Neural cell (in vitro differentiated cells): ENCODE measurements at regions not wholly inside any gene's neighbourhood (a gene's known extent, or its start where the extent isn't known, plus 50 kb on each side); places are given as distances from the start of the nearest gene placed in this dataset.

Experiments used
- H2AFZ ChIP-seq: fragments of 200-600, 300-800 bp; sonication (generic), shearing (Covaris generic); 2 replicates; pipeline ENCODE4 v1.6.0; 2014; ENCODE audit warnings: low read depth, mild to moderate bottlenecking, antibody characterized with exemption, low read length, moderate library complexity
- H3F3A ChIP-seq: fragments of 200-600 bp; shearing (Covaris generic); 2 replicates; pipeline ENCODE4 v1.6.1; 2016; ENCODE audit warnings: mild to moderate bottlenecking, moderate library complexity, mixed read lengths, antibody characterized with exemption, low read length; ENCODE audit not compliant: insufficient read depth, poor library complexity, severe bottlenecking
- H3K27ac ChIP-seq: fragments of 200-600, 300-800 bp; sonication (generic), shearing (Covaris generic); 2 replicates; pipeline ENCODE4 v1.5.1; 2014; ENCODE audit warnings: mild to moderate bottlenecking, low read length, moderate library complexity
- H3K27me3 ChIP-seq: fragments of 300-800, 200-600 bp; sonication (generic), shearing (Covaris generic); 2 replicates; pipeline ENCODE4 v1.6.0; 2014; ENCODE audit warnings: mild to moderate bottlenecking, low read depth, low read length, moderate library complexity; ENCODE audit not compliant: insufficient read depth
- H3K36me3 ChIP-seq: fragments of 300-800, 200-600 bp; sonication (generic), shearing (Covaris generic); 2 replicates; pipeline ENCODE4 v1.5.1; 2014; ENCODE audit warnings: mild to moderate bottlenecking, antibody characterized with exemption, low read length, moderate library complexity; ENCODE audit not compliant: insufficient read depth
- H3K4me2 ChIP-seq: fragments of 300-800, 200-600 bp; sonication (generic), shearing (Covaris generic); 2 replicates; pipeline ENCODE4 v1.6.0; 2014; ENCODE audit warnings: mild to moderate bottlenecking, low read length
- H3K4me3 ChIP-seq: fragments of 300-800, 200-600 bp; sonication (generic), shearing (Covaris generic); 2 replicates; pipeline ENCODE4 v1.5.1; 2014; ENCODE audit warnings: mild to moderate bottlenecking, low read length, moderate library complexity
- H3K79me2 ChIP-seq: fragments of 200-600 bp; shearing (Covaris generic); replicated peaks from 2 replicates; pipeline ENCODE4 v1.6.0; 2014; ENCODE audit warnings: mild to moderate bottlenecking, low read length, moderate library complexity; ENCODE audit not compliant: insufficient read depth
- H3K9ac ChIP-seq: fragments of 300-800, 200-600 bp; sonication (generic), shearing (Covaris generic); 2 replicates; pipeline ENCODE4 v1.6.1; 2016; ENCODE audit warnings: mild to moderate bottlenecking, low read length, mixed read lengths
- H3K9me2 ChIP-seq: fragments of 200-600 bp; shearing (Covaris generic); 2 replicates; pipeline ENCODE4 v1.6.1; 2016; ENCODE audit warnings: mild to moderate bottlenecking, low read length, mixed read lengths; ENCODE audit not compliant: insufficient read depth
- H3K9me3 ChIP-seq: fragments of 200-600, 300-800 bp; sonication (generic), shearing (Covaris generic); 2 replicates; pipeline ENCODE4 v1.6.1; 2016; ENCODE audit warnings: mild to moderate bottlenecking, mixed run types, low read length, moderate library complexity, mixed read lengths
- H4K20me1 ChIP-seq: fragments of 200-600 bp; shearing (Covaris generic); 2 replicates; pipeline ENCODE4 v1.6.1; 2016; ENCODE audit warnings: mild to moderate bottlenecking, mixed run types; ENCODE audit not compliant: insufficient read depth
- EP300 ChIP-seq: fragments of 450-650 bp; conservative IDR thresholded peaks from 2 replicates; pipeline ENCODE4 v1.6.1; 2014; ENCODE audit warnings: antibody characterized with exemption, mild to moderate bottlenecking, moderate library complexity; ENCODE audit not compliant: poor library complexity, severe bottlenecking
- EZH2 ChIP-seq: fragments of 200-600, 300-800 bp; shearing (Covaris generic), sonication (generic); IDR thresholded peaks from 2 replicates; pipeline ENCODE4 v1.6.1; 2014; ENCODE audit warnings: antibody characterized with exemption, low read length, borderline replicate concordance, mild to moderate bottlenecking; ENCODE audit not compliant: insufficient read depth, poor library complexity, severe bottlenecking
- MXI1 ChIP-seq: fragments of 450-650 bp; conservative IDR thresholded peaks from 2 replicates; pipeline ENCODE4 v1.6.1; 2014; ENCODE audit warnings: antibody characterized with exemption, mild to moderate bottlenecking; ENCODE audit not compliant: poor library complexity, severe bottlenecking
- POLR2AphosphoS5 ChIP-seq: IDR thresholded peaks from 2 replicates; pipeline ENCODE4 v1.6.1; 2012
- RAD21 ChIP-seq: fragments of 450-650 bp; conservative IDR thresholded peaks from 2 replicates; pipeline ENCODE4 v1.6.1; 2014; ENCODE audit warnings: antibody characterized with exemption, mild to moderate bottlenecking, moderate library complexity
- SMC3 ChIP-seq: fragments of 450-650 bp; conservative IDR thresholded peaks from 2 replicates; pipeline ENCODE4 v1.6.1; 2014; ENCODE audit warnings: antibody characterized with exemption, mild to moderate bottlenecking, moderate library complexity; ENCODE audit not compliant: poor library complexity
- TAF1 ChIP-seq: IDR thresholded peaks from 2 replicates; pipeline ENCODE4 v1.6.1; 2012; ENCODE audit warnings: low read depth
- TF ChIP-seq, protein P1 (sequence below): fragments of 450-650 bp; IDR thresholded peaks from 2 replicates; pipeline ENCODE4 v1.5.1; 2014; ENCODE audit warnings: antibody characterized with exemption, mild to moderate bottlenecking, moderate library complexity; ENCODE audit not compliant: poor library complexity, severe bottlenecking
- TF ChIP-seq, protein P2 (sequence below): IDR thresholded peaks from 2 replicates; pipeline ENCODE4 v1.6.1; 2012; ENCODE audit warnings: borderline replicate concordance

DNA sequence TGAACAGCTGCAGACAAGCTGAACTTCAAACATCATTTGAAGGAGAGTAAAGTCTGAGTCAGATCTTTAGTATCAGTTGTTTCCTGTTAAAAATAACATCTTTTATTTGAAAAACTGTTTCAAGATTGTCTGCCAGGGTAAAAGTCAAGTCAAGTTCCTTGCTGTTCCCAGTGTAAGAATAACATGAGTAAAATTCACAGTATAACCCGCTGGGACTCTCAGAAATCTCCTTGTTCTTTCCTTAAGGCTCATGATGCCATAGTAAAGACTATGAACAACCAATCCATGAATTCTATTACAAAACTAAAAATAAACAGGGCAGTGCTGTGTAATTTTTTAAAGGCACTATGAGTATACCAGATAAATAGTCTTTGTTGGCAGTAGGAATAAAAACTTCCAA is 112.9 kb downstream of the IRS2 start:
- Histone ChIP-seq H3K27me3 (no peaks in the 10 kb centered on the region), H3K79me2 (no peaks in the 10 kb centered on the region), H3F3A (no peaks in the 10 kb centered on the region), H3K4me3 (no peak overlapping the region), H3K9ac (no peak overlapping the region), H3K4me2 (no peak overlapping the region), H3K9me3 (no peaks in the 10 kb centered on the region), H4K20me1 (no peaks in the 10 kb centered on the region), H3K36me3 (no peaks in the 10 kb centered on the region), H2AFZ (no peak overlapping the region), H3K27ac (no peak overlapping the region), H3K9me2 (no peaks in the 10 kb centered on the region)
- TF ChIP-seq EZH2: no peak

DNA sequence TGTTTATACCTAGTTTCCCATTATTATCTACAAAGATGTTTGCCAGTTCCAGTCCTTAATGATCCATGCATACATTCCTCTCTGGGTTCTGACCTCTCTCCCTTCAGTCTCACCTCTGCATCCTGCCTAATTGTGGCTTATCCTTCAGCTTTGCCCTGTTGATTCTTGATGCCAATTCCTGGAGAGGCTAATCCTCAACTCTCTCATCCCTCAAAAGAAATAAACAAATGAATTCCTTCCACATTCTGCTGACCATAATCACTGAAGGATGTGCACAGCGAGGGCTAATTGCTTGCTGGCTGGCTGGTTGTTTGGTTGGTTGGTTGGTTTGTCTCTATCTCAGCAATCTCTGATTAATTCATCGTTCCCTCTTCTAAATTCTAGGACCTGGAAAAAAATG is 113.8 kb downstream of the IRS2 start:
- H3K36me3 ChIP-seq: no peaks in the 10 kb centered on the region
- no peak overlapping the region for H3K4me2 ChIP-seq
- no peaks in the 10 kb centered on the region for H3K27me3 ChIP-seq
- no peaks in the 10 kb centered on the region for H4K20me1 ChIP-seq
- H3K9me2 ChIP-seq: no peaks in the 10 kb centered on the region
- no peak overlapping the region for H3K27ac ChIP-seq
- H3K79me2 ChIP-seq: no peaks in the 10 kb centered on the region
- no peaks in the 10 kb centered on the region for H3F3A ChIP-seq
- no peaks in the 10 kb centered on the region for H3K9me3 ChIP-seq
- TF ChIP-seq EZH2: no peak
- no peak for TF ChIP-seq SMC3
- TF ChIP-seq TAF1: no peak
- TF ChIP-seq RAD21: no peak
- TF ChIP-seq, protein P1, sequence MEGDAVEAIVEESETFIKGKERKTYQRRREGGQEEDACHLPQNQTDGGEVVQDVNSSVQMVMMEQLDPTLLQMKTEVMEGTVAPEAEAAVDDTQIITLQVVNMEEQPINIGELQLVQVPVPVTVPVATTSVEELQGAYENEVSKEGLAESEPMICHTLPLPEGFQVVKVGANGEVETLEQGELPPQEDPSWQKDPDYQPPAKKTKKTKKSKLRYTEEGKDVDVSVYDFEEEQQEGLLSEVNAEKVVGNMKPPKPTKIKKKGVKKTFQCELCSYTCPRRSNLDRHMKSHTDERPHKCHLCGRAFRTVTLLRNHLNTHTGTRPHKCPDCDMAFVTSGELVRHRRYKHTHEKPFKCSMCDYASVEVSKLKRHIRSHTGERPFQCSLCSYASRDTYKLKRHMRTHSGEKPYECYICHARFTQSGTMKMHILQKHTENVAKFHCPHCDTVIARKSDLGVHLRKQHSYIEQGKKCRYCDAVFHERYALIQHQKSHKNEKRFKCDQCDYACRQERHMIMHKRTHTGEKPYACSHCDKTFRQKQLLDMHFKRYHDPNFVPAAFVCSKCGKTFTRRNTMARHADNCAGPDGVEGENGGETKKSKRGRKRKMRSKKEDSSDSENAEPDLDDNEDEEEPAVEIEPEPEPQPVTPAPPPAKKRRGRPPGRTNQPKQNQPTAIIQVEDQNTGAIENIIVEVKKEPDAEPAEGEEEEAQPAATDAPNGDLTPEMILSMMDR: no peak
- TF ChIP-seq, protein P2, sequence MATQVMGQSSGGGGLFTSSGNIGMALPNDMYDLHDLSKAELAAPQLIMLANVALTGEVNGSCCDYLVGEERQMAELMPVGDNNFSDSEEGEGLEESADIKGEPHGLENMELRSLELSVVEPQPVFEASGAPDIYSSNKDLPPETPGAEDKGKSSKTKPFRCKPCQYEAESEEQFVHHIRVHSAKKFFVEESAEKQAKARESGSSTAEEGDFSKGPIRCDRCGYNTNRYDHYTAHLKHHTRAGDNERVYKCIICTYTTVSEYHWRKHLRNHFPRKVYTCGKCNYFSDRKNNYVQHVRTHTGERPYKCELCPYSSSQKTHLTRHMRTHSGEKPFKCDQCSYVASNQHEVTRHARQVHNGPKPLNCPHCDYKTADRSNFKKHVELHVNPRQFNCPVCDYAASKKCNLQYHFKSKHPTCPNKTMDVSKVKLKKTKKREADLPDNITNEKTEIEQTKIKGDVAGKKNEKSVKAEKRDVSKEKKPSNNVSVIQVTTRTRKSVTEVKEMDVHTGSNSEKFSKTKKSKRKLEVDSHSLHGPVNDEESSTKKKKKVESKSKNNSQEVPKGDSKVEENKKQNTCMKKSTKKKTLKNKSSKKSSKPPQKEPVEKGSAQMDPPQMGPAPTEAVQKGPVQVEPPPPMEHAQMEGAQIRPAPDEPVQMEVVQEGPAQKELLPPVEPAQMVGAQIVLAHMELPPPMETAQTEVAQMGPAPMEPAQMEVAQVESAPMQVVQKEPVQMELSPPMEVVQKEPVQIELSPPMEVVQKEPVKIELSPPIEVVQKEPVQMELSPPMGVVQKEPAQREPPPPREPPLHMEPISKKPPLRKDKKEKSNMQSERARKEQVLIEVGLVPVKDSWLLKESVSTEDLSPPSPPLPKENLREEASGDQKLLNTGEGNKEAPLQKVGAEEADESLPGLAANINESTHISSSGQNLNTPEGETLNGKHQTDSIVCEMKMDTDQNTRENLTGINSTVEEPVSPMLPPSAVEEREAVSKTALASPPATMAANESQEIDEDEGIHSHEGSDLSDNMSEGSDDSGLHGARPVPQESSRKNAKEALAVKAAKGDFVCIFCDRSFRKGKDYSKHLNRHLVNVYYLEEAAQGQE: no peak
- TF ChIP-seq MXI1: no peak
- no peak for TF ChIP-seq POLR2AphosphoS5
- TF ChIP-seq EP300: no peak
- no peak overlapping the region for H3K4me3 ChIP-seq
- no peak overlapping the region for H3K9ac ChIP-seq
- H2AFZ ChIP-seq: no peak overlapping the region

DNA sequence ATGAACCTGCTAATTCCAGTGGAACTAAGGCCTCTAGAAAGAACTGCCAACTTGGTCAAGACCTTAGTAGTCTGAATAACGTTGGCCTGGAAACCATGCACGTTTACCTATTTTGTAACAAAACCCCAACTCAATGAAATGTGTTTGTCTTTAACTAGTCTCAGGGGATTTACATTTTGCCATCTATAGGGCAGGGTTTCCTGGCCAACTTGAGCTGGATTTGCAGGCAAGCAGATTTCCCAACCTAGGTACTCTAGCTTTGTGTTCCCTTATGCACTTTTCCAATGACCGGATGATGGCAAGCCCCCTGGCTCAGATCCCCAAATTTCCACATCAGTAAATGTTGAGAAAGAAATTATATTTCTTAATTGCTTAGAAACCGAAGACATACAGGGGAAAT is 114.5 kb downstream of the IRS2 start:
- Histone ChIP-seq H3K9me2 (no peaks in the 10 kb centered on the region), H3K27me3 (no peaks in the 10 kb centered on the region), H3K9ac (no peak overlapping the region), H3K36me3 (no peaks in the 10 kb centered on the region), H3K79me2 (no peaks in the 10 kb centered on the region), H4K20me1 (no peaks in the 10 kb centered on the region), H2AFZ (no peak overlapping the region), H3F3A (no peaks in the 10 kb centered on the region), H3K27ac (no peak overlapping the region), H3K4me2 (no peak overlapping the region), H3K4me3 (no peak overlapping the region), H3K9me3 (no peaks in the 10 kb centered on the region)
- TF ChIP-seq, protein P2: no peak
- TF ChIP-seq RAD21 (no peak), SMC3 (no peak), POLR2AphosphoS5 (no peak), EP300 (no peak), MXI1 (no peak)
